Kasumi-1 (cell line): ENCODE measurements at regions not wholly inside any gene's neighbourhood (a gene's known extent, or its start where the extent isn't known, plus 50 kb on each side); places are given as distances from the start of the nearest gene placed in this dataset.

Source experiments
- DNase-seq, 2 experiments: peaks; one replicate each; lab custom pipeline; 2025; lab: John Stamatoyannopoulos, UW

DNA sequence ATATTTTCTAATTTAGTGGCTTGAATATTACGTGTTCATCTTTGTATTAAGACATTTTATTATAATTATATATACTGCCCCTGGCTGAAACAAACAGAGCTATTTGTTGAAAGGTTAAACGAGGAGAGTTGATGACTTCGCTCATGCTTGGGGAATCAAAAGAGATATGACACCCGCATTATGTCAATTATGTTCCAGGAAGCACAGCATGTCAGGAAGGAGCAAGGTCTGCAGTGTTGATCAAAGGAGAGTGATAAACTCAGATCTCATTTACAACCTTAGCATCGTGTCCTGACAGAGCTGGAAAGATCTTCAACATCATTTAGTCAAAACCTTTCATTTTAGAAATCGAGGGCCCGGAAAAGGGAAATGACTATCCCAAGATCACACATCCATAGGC, 510.1 kb downstream of the TDRD15 start:
- DNase-seq, result no peak

DNA sequence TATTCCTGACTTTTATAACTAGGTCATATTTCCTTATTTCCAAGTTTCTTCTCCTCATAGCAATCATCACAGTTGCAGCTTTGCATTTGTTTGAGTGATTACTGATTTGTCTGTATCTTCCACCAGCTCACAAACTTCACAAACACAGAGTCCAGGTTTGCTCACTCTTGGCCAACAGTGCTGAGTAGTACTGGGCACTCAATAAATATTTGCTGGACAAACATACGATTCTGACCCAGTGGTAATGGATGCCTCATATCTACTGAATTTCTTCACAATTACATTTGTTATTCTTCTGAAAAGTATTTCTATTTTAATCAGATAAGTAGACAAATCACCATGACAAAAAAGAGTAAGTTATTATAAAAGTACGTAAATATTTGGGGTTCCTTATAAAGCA, 516.3 kb downstream of the TDRD15 start:
- no peak for DNase-seq

GRCh38 chr2:21642647-21643046, 518.9 kb downstream of the TDRD15 start:
- no peak for DNase-seq

DNA sequence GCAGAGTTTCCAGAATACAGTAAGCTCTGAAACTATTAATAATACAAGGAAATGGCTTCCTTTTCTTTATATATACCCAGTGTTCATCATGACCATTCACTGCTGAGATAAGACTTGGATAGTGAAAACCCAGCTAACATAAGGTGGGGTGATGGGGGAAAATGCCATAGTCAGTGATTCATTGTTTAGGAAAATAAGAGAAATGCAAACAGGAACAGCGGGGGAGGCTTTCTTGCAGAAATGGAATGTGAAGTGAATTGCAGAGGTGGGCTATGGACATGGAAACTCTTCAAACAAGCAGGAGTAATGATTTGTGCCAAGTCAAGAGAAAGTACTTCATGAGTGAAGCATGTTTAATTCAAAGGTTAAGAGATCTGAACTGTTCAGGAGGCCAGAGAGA, 519.4 kb downstream of the TDRD15 start:
- DNase-seq, result no peak

- no peak for DNase-seq
Observed at GRCh38 chr2:21644266-21644665, 520.5 kb downstream of the TDRD15 start.

- DNase-seq, result no peak
Observed at GRCh38 chr2:21646345-21646744, 522.6 kb downstream of the TDRD15 start.

DNA sequence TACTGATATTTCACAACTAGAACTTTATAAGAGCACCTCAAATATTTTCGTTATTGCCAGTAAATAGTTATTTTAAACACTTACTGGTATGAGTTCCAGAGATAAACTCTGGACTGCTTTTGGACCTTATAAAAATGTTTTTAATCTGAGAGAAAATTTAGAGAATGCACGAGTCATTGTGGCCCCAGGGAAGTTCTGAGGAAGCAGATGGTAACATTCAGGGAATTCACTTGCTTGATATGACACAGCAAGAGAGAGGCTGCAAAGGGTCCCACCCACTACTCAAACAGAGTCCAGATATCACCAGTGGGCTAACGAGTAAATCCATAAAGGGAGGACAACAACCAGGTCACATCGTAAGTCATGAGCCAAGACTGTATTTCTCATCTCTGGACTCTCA, 526.8 kb downstream of the TDRD15 start:
- no peak for DNase-seq

DNA sequence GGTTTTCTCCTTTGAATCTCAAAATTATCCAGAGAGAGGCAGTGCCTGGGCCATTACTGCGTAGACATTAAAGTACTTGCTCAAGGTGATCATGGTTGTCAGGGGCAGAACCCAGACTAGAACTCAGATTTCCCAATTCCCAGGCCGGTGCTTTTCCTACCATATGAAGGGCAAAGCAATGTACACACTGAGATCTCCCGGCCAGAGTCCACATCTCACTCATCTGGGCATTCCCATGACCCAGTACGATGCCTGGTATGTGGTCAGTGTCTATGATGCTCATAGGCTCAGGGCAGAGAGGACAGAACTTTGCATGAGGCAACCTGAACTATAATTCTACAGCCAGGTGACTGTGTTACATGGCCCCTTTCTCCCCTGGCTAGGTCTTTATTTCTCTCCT, 531.4 kb downstream of the TDRD15 start:
- no peak for DNase-seq

- no peak for DNase-seq
Observed at GRCh38 chr2:21656330-21657075, 532.7 kb downstream of the TDRD15 start.

DNA sequence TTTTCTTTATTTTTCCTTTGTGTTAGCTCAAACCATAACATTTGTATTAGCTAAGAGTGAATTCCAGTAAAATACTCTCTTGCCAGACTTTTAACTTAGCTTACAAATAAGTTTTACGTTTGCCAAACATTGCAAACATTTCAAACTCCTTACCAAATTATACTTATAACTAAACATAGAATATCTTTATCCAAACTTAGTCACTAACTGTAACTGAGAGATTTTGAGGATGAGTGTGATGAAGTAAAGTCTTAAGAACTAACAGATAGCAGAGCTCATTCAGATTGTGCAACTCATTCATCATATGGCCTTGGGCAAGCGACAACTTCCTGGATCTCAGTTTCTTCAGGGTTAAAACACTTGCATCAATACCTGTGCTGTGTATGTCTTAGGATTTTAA, 533.7 kb downstream of the TDRD15 start:
- DNase-seq, result no peak

DNA sequence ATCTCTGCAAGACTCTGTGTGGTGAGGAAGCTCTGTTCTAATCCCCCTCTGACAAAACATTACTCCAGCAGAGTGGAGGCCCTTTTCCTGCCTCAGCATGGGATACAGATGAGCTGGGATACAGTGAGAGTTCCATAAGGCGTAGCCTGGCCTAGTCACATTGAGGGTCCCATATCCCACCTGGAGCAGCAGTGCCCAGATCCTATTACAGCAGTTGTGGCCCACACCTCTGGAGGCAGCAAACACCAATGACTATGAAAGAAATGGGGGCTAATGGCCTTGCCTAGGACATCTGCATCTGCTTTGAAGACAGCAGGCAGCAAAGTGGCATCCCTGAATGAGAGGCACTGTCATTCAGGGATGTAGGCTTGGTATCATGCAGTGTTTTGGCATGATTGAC, 534.5 kb downstream of the TDRD15 start:
- DNase-seq, result no peak

DNA sequence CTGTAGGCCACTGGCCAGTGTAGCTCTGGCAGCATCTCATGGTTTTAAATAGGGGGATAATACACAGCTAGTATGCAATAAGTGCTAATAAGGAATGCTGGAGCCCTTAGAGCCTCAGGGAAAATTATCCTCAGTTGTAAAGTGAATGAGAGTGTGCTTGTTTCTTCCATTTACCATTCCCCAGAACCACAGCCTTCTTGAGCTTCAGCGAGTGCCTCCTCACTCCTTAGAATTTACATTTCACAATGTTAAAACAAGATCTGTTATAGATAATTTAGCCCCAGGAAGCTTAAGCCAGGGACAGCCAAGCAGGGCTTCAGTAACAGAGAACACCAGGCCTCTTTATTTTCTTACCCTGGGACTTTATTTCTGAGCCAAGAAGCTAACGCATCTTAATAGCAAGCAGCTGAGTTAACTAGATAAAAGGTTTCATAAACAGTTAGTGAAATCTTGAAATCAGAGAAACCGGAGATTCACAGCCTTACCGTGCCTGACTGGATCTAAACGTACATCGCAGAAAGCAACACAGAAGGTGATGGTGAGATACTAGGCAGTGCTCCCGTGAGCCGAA, 535.2 kb downstream of the TDRD15 start:
- DNase-seq, result no peak

GRCh38 chr2:21664083-21664482, 540.3 kb downstream of the TDRD15 start:
- no peak for DNase-seq

DNA sequence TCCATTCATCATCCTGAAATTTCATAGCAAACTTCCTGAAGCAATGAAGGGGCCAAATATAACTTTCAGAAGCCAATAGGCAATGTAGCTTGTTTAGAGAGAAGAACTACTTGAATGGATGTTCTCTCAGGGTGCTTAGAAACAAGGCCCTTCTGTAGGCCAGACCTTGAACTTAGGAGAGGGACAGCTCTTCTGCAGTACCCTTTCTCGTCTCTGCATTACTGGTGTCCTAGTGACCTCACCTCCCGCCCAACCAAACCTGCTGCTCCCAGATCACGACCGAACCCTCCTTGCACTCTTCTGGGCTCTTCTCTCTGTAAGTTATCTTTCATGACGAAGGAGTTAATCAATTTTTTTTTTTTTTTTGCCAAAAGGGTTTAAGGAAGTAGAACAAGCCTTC, 543.9 kb downstream of the TDRD15 start:
- no peak for DNase-seq

DNA sequence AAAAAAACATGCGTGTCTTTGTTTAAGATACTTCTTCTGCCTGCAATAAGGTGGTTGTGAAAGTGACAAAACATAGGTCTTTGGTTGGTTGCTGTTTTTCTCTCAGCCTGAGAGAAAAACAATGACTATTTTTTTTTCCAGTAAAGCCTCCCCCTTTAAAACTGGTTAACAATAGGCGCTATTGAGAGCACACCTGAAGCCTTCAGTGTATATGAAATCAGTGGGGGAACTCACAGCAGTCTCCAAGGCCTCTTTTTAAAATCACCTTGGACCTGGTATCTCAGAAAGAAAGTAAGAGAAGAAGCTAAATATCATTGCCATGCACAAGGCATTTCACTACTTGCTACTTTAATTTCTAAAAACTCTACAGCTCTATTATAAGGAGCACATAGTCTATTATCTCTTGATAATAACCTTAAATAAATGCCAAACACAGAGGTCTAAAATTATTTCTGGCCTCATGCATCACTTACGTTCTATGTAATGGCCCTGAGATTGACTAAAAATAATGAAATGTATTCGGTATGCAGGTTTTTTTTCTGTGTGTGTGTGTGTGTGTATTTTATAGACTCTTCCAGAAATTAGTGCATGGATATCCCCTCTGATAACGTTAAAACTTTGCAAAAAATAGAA, 544.4 kb downstream of the TDRD15 start:
- no peak for DNase-seq

GRCh38 chr2:21676041-21676440, 552.3 kb downstream of the TDRD15 start:
- no peak for DNase-seq

- DNase-seq, result no peak
Observed at GRCh38 chr2:21676676-21677075, 552.9 kb downstream of the TDRD15 start.

- no peak for DNase-seq
Observed at GRCh38 chr2:21683838-21684237, 560.1 kb downstream of the TDRD15 start.

DNA sequence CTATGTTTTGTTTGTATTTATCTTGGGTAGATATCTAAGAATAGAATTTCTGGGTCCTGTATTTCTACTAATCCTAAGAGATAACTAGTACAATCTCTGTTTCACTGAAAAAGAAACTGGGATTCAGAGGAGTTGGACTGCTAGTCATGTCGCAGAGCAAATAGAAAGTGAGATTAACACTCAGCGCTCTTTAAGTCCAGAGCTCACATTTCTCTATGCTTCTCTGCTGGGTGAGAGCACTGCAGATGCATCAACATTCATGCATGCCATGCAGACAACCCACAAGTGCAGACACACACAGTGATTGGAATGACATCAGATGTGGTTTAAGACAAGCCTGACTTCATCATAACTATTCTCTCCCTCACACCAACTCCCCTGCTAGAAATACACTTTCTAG, 563.8 kb downstream of the TDRD15 start:
- no peak for DNase-seq

GRCh38 chr2:21690005-21690404, 566.2 kb downstream of the TDRD15 start:
- no peak for DNase-seq

- no peak for DNase-seq
Observed at GRCh38 chr2:21693081-21693480, 569.3 kb downstream of the TDRD15 start.

- DNase-seq, result no peak
Observed at GRCh38 chr2:21694079-21694878, 570.5 kb downstream of the TDRD15 start.

DNA sequence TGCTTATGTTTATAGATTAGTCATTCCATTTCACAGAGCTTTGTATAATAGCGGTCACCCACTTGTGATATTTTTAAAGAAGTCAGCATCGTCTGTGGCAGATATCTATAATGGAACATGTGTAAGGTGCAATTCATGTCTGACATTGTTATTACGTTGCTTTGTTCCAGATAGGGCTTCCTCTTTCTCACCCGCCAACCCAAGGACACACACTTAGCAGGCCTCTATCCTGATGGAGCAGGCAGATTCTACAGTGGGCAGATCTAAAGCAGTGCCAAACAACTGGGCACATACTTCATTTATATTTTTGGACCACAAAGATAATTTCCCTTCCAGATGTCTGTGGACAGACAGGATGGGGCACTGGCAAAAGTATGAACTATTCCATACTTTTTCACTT, 573.1 kb downstream of the TDRD15 start:
- no peak for DNase-seq
